ENCODE measurements at regions not wholly inside any gene's neighbourhood (a gene's known extent, or its start where the extent isn't known, plus 50 kb on each side); places are given as distances from the start of the nearest gene placed in this dataset.
A peak's percentile ranks its signal among the peaks of the same experiment; 100 is the strongest.
"Not testable (repeated sequence)": the region's sequence is repeated elsewhere in the genome, so short reads cannot be mapped to it uniquely, and the experiment has no call there.

- DNase-seq = no peak
Measured at GRCh38 chr3:106906074-106906473, 471.2 kb upstream of the CCDC54 start.

- DNase-seq = no peak
Measured at GRCh38 chr3:106908181-106908938, 468.9 kb upstream of the CCDC54 start.

DNA sequence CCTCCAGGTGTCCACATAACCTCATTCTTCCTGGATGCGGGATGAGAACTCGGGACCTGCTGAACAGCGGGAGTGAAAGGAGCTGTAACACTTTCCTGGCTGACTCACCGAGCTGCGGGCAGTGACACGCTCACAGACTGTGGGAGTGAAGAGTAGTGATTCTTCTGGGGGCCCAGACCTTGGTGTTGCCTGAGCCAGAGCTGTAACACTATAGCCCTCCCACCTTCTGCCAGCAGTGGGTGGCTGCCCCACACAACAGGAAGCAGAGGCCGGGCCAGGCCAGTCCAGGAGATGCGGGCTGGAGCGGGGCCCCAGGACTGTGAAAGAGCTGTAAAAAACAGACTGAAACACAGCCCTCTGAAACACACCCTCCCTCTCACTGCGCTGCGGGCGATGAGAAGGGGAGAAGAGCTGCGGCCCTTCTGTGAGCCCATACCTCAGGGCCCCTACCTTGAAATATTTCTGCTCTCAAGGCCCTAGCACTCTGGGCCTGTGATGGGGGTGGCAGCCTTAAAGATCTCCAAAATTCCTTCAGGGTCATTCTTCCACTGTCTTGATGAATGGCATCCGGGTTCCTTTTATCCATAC is 464.0 kb upstream of the CCDC54 start:
- no peak for DNase-seq

GRCh38 chr3:106913966-106914365 is 463.3 kb upstream of the CCDC54 start:
- DNase-seq = no peak

DNA sequence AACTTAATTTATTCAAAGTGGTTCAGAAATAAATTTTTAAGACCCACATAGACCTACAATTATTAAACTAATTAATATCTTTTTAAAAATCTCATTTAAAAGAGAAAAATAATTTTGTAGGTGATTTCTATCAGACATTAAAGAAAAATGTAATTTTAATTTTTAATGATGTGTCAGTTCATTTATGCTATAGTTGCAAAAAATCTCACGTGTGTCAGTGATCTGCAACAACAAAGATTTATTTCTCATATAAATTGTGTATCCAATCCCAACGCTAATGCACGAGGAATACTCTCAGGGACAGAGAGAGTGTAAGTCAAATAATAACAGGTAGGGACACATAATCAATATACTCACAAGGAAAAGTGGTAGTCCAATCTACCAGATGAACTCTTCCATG is 456.6 kb upstream of the CCDC54 start:
- DNase-seq = no peak

GRCh38 chr3:106929081-106929480 is 448.2 kb upstream of the CCDC54 start:
- DNase-seq = no peak

GRCh38 chr3:106930086-106930485 is 447.2 kb upstream of the CCDC54 start:
- no peak for DNase-seq

- DNase-seq = no peak
Measured at GRCh38 chr3:106931904-106932303, 445.3 kb upstream of the CCDC54 start.

GRCh38 chr3:106936337-106936736 is 440.9 kb upstream of the CCDC54 start:
- DNase-seq = no peak

- DNase-seq = no peak
Measured at GRCh38 chr3:106942051-106942450, 435.2 kb upstream of the CCDC54 start.

- DNase-seq = no peak
Measured at GRCh38 chr3:106943071-106943470, 434.2 kb upstream of the CCDC54 start.

DNA sequence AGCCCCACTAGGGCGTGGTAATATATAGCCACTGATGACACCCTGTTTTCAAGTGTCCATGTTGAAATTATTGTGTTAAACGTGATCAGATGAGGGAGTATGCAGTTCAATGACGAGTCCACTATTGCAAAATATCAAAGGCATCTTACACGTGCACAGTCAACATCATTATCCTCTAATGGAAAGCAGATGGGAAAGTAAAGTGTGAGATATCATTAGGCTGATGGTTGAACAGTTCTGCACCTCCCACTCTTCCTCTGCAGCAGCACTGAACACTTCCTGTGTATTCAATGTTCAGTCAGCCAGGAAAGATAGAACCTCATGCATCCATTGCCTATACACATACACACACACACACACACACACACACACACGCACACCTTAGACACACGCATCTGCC is 431.8 kb upstream of the CCDC54 start:
- no peak for DNase-seq

DNA sequence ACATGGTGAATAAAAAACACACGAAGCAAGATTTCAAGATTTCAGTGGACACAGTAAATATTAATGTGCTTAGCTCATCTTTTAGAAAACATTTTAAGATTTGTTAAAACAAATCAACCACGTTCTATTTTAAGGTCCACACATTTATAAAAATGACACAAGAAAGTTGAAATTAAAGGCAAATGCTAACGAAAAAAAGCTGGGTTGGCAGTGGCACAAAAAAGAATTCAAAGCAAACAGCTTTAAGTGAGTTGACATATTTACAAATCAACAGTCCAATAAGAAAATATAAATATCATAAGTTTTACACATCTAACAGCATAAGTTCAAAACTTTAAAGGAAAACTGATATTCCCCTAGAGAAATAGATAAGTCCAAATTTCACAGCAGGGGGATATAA is 430.4 kb upstream of the CCDC54 start:
- no peak for DNase-seq

GRCh38 chr3:106957029-106957428 is 420.2 kb upstream of the CCDC54 start:
- no peak for DNase-seq

DNA sequence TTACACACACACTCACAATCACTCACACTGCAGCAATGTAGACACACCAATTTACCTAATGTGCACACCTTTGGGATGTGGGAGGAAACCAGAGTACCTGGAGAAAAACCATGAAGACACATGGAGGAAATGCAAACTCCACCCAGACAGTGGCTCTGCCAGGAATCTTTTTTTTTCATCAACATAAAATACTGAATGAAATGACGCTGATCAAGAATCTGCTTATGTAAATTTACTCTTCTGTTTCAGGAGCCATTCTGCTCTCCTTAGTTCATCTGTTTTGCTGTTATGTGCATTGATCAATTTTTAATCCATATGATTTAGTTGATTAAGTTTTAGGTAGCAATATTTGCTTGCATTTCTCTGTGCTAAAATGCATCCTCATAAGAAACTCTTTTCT is 414.2 kb upstream of the CCDC54 start:
- no peak for DNase-seq

DNA sequence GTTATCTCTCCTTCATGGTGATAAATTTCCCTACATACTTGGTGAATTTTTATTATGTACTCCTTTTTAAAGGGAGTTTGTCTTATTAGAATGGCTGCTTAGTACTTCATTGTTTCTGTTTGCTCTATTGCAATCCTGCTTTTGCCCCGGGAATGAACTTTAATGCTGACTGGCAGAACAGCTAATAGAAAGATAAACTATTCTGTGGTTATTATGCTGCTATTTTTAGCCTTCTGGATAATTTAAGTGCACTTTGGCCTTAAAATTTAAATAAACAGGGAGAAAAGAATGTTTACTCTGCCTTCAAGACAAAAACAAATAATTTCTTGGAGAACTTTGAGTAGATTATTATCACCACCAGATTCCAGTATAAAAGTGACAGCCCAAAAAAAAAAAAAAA is 413.8 kb upstream of the CCDC54 start:
- peak; percentile 46 for DNase-seq

DNA sequence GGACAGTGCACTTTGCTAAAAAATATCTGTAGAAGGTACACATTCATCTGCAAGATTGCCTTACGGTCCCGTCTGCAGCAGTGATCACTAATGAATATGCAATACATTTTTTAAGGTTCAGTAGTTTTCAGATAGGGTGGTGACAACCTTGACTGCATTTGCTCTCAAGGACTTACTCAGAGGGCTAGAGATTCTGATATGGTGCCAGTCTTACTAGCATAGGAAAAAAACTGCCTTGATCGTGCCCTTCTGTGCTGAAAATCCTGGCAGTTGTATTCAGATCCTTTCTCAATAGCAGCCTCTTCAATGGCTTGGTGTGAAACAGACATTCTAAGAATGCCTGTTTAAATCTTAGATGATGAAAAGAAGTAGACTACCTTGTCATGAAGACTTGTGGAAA is 411.9 kb upstream of the CCDC54 start:
- DNase-seq = no peak

DNA sequence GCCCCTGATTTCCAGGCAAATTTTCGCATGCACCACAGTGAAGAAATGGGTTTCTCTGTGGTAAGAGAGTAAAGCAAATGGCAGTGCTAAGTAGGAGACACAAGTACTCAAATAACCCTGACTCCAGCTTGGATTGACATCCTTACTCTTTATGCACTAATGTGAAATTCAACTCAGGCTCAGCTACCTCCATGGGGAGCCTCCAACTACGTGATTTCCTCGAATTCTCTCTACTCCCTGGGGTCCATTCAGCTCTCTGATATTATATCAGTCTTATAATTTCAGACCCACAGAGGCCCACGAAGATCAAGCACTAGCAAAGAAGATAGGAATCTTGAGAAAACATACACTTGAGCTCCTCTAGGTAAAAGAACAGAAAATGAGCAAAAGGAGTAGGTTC is 407.6 kb upstream of the CCDC54 start:
- no peak for DNase-seq

DNA sequence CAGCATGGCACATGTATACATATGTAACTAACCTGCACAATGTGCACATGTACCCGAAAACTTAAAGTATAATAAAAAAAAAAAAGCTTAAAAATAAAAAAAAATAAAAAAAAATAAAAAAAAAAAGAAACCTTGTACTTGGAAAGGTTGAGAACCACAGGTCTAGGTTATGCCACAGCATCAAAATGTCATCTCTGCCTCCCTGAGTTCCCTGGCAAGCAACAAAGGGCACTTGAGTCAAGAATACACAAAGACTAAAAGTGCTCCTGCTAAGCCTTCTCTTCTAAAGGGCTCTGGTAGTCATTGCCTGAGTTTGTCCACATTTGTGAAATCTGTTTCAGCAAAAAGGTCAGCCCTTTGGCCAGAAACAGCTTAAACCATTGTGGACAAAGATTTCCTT is 395.8 kb upstream of the CCDC54 start:
- DNase-seq = no peak

GRCh38 chr3:106985721-106986120 is 391.5 kb upstream of the CCDC54 start:
- DNase-seq = no peak

DNA sequence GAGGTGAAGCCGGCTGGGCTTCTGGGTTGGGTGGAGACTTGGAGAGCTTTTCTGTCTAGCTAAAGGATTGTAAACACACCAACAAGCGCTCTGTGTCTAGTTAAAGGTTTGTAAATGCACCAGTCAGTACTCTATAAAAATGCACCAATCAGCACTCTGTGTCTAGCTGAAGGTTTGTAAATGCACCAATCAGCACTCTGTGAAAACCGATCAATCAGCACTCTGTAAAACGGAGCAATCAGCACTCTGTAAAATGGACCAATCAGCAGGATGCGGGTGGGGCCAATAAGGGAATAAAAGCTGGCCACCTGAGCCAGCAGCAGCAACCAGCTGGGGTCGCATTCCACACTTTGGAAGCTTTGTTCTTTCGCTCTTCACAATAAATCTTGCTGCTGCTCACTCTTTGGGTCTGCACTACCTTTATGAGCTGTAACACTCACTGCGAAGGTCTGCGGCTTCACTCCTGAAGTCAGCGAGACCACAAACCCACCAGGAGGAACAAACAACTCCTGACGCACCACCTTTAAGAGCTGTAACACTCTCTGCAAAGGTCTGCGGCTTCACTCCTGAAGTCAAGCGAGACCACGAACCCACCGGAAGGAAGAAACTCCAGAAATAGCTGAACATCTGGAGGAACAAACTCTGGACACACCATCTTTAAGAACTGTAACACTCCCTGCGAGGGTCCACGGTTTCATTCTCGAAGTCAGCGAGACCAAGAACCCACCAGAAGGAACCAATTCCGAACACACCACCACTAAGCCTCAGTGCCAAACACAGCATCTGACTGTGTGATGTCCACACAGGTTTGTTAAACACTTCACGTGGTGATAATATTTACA is 378.2 kb upstream of the CCDC54 start:
- DNase-seq = not testable (repeated sequence)

DNA sequence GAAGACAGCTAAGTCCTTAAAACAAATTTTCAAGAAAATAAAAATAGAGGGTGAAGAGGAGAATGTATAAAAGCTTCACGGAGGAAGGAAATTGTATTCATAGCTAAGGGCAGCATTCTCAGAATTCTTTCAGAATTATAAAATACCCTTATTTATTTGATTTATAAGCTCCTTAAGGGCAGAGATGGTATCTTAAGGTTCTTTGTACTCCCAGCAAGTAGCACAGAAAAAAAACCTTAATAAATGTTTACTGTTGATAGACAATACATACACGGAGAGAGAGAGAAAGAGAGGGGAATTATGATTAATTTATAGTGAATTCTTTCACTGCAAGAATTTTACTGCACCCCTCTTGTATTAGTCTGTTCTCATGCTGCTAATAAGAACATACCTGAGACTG is 375.6 kb upstream of the CCDC54 start:
- DNase-seq = no peak

- not testable (repeated sequence) for DNase-seq
Measured at GRCh38 chr3:107005352-107005751, 371.9 kb upstream of the CCDC54 start.

Data from left kidney (tissue), 1 donor.